ENCODE measurements at regions not wholly inside any gene's neighbourhood (a gene's known extent, or its start where the extent isn't known, plus 50 kb on each side); places are given as distances from the start of the nearest gene placed in this dataset.

DNA sequence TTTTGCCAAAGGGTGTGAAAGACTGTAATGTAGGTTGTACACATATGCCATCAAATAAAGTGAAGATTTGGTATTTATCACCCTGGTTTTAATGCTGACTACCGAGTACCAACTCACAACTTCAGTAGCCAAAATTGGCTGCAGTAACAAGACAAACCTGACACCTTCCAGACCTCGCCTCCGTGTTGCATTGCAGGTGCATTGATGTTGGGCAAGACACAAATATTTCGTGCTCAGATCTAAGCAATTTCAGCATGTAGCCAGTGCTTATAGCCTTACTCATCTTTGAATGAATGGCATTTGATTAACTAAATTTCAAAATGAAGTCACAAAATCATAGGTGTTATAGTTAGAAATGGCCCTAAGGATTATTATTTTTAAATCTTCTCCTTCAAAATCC is 400.2 kb downstream of the SOX2 start:
- TF ChIP-seq POLR2A (IDR thresholded peaks at IDR 0.05; ENCODE audit: low read depth, low read length) (no peak), POLR2AphosphoS5 (IDR thresholded peaks at IDR 0.05; ENCODE audit: low read depth, low read length) (no peak), TAF1 (IDR thresholded peaks at IDR 0.05; ENCODE audit: borderline replicate concordance, low read depth, low read length) (no peak)

Data from GM12892 (cell line).